ENCODE measurements at regions not wholly inside any gene's neighbourhood (a gene's known extent, or its start where the extent isn't known, plus 50 kb on each side); places are given as distances from the start of the nearest gene placed in this dataset.

- no peak overlapping the region for H3K27ac ChIP-seq
- H3K36me3 ChIP-seq: no peaks in the 10 kb centered on the region
- H3K4me1 ChIP-seq (replicated peaks): no peaks in the 10 kb centered on the region
- intact Hi-C loops (cut with DNase I): no loop called here
- H3K4me3 ChIP-seq: no peak overlapping the region
- DNase-seq (ENCODE audit: low spot score): no peak
- TF ChIP-seq CTCF (IDR thresholded peaks at IDR 0.05) (no peak), POLR2A (IDR thresholded peaks at IDR 0.05) (no peak), POLR2AphosphoS5 (IDR thresholded peaks at IDR 0.05) (no peak)
- no peaks in the 10 kb centered on the region for H3K9me3 ChIP-seq
- WGBS: 64% methylated on average over 2 of the region's 2 CpGs
- no peaks in the 10 kb centered on the region for H3K27me3 ChIP-seq (replicated peaks; ENCODE audit: insufficient read depth)
Observed at GRCh38 chr10:64586934-64587503, 1065.8 kb downstream of the REEP3 start.

GRCh38 chr10:64594072-64594471 is 1072.9 kb downstream of the REEP3 start:
- Histone ChIP-seq H3K27me3 (replicated peaks; ENCODE audit: insufficient read depth) (no peaks in the 10 kb centered on the region), H3K27ac (no peak overlapping the region), H3K36me3 (no peaks in the 10 kb centered on the region), H3K4me3 (no peak overlapping the region), H3K9me3 (no peaks in the 10 kb centered on the region), H3K4me1 (replicated peaks) (no peaks in the 10 kb centered on the region)
- intact Hi-C loops (cut with DNase I): no loop called here
- 55% methylated on average over 3 of the region's 3 CpGs for WGBS
- DNase-seq (ENCODE audit: low spot score): no peak
- TF ChIP-seq POLR2A (IDR thresholded peaks at IDR 0.05) (no peak), POLR2AphosphoS5 (IDR thresholded peaks at IDR 0.05) (no peak), CTCF (IDR thresholded peaks at IDR 0.05) (no peak)

GRCh38 chr10:64598600-64598999 is 1077.4 kb downstream of the REEP3 start:
- no peak overlapping the region for H3K4me3 ChIP-seq
- H3K27ac ChIP-seq: no peak overlapping the region
- H3K27me3 ChIP-seq (replicated peaks; ENCODE audit: insufficient read depth): no peaks in the 10 kb centered on the region
- DNase-seq (ENCODE audit: low spot score): no peak
- intact Hi-C loops (cut with DNase I): no loop called here
- H3K4me1 ChIP-seq (replicated peaks): no peaks in the 10 kb centered on the region
- TF ChIP-seq CTCF (IDR thresholded peaks at IDR 0.05) (no peak), POLR2AphosphoS5 (IDR thresholded peaks at IDR 0.05) (no peak), POLR2A (IDR thresholded peaks at IDR 0.05) (no peak)
- no peaks in the 10 kb centered on the region for H3K9me3 ChIP-seq
- WGBS: 93% methylated on average over 1 of the region's 1 CpG
- H3K36me3 ChIP-seq: no peaks in the 10 kb centered on the region

- Histone ChIP-seq H3K4me3 (no peak overlapping the region), H3K27ac (no peak overlapping the region), H3K4me1 (replicated peaks) (no peaks in the 10 kb centered on the region), H3K9me3 (no peaks in the 10 kb centered on the region), H3K36me3 (no peaks in the 10 kb centered on the region), H3K27me3 (replicated peaks; ENCODE audit: insufficient read depth) (no peaks in the 10 kb centered on the region)
- TF ChIP-seq POLR2AphosphoS5 (IDR thresholded peaks at IDR 0.05): no peak
- TF ChIP-seq POLR2A (IDR thresholded peaks at IDR 0.05): no peak
- no peak for TF ChIP-seq CTCF (IDR thresholded peaks at IDR 0.05)
- intact Hi-C loops (cut with DNase I): no loop called here
- WGBS: 49% methylated on average over 3 of the region's 3 CpGs
- DNase-seq (ENCODE audit: low spot score): no peak
Observed at GRCh38 chr10:64601298-64601697, 1080.1 kb downstream of the REEP3 start.

- Histone ChIP-seq H3K4me3 (no peak overlapping the region), H3K27me3 (replicated peaks; ENCODE audit: insufficient read depth) (no peaks in the 10 kb centered on the region), H3K9me3 (no peaks in the 10 kb centered on the region), H3K4me1 (replicated peaks) (no peaks in the 10 kb centered on the region), H3K27ac (no peak overlapping the region), H3K36me3 (no peaks in the 10 kb centered on the region)
- no peak for DNase-seq (ENCODE audit: low spot score)
- no peak for TF ChIP-seq CTCF (IDR thresholded peaks at IDR 0.05)
- TF ChIP-seq POLR2AphosphoS5 (IDR thresholded peaks at IDR 0.05): no peak
- TF ChIP-seq POLR2A (IDR thresholded peaks at IDR 0.05): no peak
- WGBS: 28% methylated on average over 3 of the region's 3 CpGs
- intact Hi-C loops (cut with DNase I): no loop called here
Observed at GRCh38 chr10:64617085-64617484, 1095.9 kb downstream of the REEP3 start.
